ENCODE measurements at regions not wholly inside any gene's neighbourhood (a gene's known extent, or its start where the extent isn't known, plus 50 kb on each side); places are given as distances from the start of the nearest gene placed in this dataset.

- DNase-seq: no peak
These were observed 209.4 kb upstream of the TLE4 start for GRCh38 chr9:79362100-79363081.

- DNase-seq: no peak
These were observed 202.1 kb upstream of the TLE4 start for GRCh38 chr9:79369676-79370075.

- no peak for DNase-seq
These were observed 200.5 kb upstream of the TLE4 start for GRCh38 chr9:79371301-79371700.

GRCh38 chr9:79371948-79372555, 199.7 kb upstream of the TLE4 start:
- no peak for DNase-seq

GRCh38 chr9:79377339-79377855, 194.4 kb upstream of the TLE4 start:
- DNase-seq: no peak

GRCh38 chr9:79378107-79378506, 193.7 kb upstream of the TLE4 start:
- DNase-seq: no peak

- no peak for DNase-seq
These were observed 189.7 kb upstream of the TLE4 start for GRCh38 chr9:79382044-79382443.

GRCh38 chr9:79382458-79382857, 189.3 kb upstream of the TLE4 start:
- no peak for DNase-seq

GRCh38 chr9:79383096-79383495, 188.7 kb upstream of the TLE4 start:
- no peak for DNase-seq

GRCh38 chr9:79384091-79384490, 187.7 kb upstream of the TLE4 start:
- DNase-seq: no peak

GRCh38 chr9:79384501-79384900, 187.3 kb upstream of the TLE4 start:
- DNase-seq: no peak

- DNase-seq: no peak
These were observed 184.5 kb upstream of the TLE4 start for GRCh38 chr9:79387101-79387835.

- DNase-seq: no peak
These were observed 181.6 kb upstream of the TLE4 start for GRCh38 chr9:79390077-79390698.

- DNase-seq: no peak
These were observed 180.7 kb upstream of the TLE4 start for GRCh38 chr9:79390781-79391770.

GRCh38 chr9:79395228-79395627, 176.5 kb upstream of the TLE4 start:
- no peak for DNase-seq

- DNase-seq: no peak
These were observed 176.0 kb upstream of the TLE4 start for GRCh38 chr9:79395755-79396154.

- DNase-seq: no peak
These were observed 175.6 kb upstream of the TLE4 start for GRCh38 chr9:79396168-79396567.

GRCh38 chr9:79403495-79403894, 168.3 kb upstream of the TLE4 start:
- DNase-seq: peak in 1 of 2 donors; percentile 2

GRCh38 chr9:79408200-79408599, 163.6 kb upstream of the TLE4 start:
- no peak for DNase-seq

GRCh38 chr9:79408617-79409016, 163.1 kb upstream of the TLE4 start:
- DNase-seq: no peak

- no peak for DNase-seq
These were observed 162.5 kb upstream of the TLE4 start for GRCh38 chr9:79409182-79409823.
